Endothelial cell of umbilical vein (primary cell): ENCODE measurements at regions not wholly inside any gene's neighbourhood (a gene's known extent, or its start where the extent isn't known, plus 50 kb on each side); places are given as distances from the start of the nearest gene placed in this dataset.

Experiments
- BruUV-seq: library from RNA; stranded (reverse); fragments of 400-500 nt; replicated peaks from 2 replicates; lab custom pipeline; 2021; lab: Mats Ljungman, UMichigan
- CTCF ChIA-PET: fragments of 300-600, 350-600 bp; sonication (Branson Sonifier 250); formaldehyde crosslinking; loops from one replicate; lab custom pipeline; 2021; ENCODE audit warnings: antibody characterized with exemption, inconsistent platforms; lab: Charles Lee
- POLR2A ChIA-PET: fragments of 300-600, 350-600 bp; sonication (Branson Sonifier 250); formaldehyde crosslinking; loops from one replicate; lab custom pipeline; 2021; ENCODE audit warnings: antibody characterized with exemption, inconsistent platforms; lab: Charles Lee
- DNase-seq: peaks from one replicate; pipeline ENCODE4 v3.0.0-alpha.2; 2011; ENCODE audit warnings: low read depth, low spot score
- FAIRE-seq: peaks from 2 replicates; lab custom pipeline; 2011; peaks lifted over from hg19 to GRCh38; lab: Jason Lieb, UNC
- H2AFZ ChIP-seq: 2 replicates; pipeline ENCODE4 v1.6.0; 2012; ENCODE audit warnings: low read depth, low read length, control low read depth, inconsistent platforms
- H3K27ac ChIP-seq: 2 replicates; pipeline ENCODE4 v1.5.1; 2011; ENCODE audit warnings: low read depth, mild to moderate bottlenecking, control low read depth, low read length, moderate library complexity; ENCODE audit not compliant: insufficient read depth
- H3K27me3 ChIP-seq, 2 experiments: 2 replicates each; pipeline versions ENCODE4 v1.6.0 to v1.6.1; 2011; ENCODE audit warnings: low read length in 2 of 2, mixed read lengths in 1 of 2; ENCODE audit not compliant: control insufficient read depth in 2 of 2, insufficient read depth in 2 of 2
- H3K36me3 ChIP-seq, 2 experiments: 2 replicates in 1 of 2; 3 replicates in 1 of 2; pipeline ENCODE4 v1.5.1; 2011; ENCODE audit warnings: low read length in 2 of 2, mild to moderate bottlenecking in 1 of 2, moderate library complexity in 1 of 2; ENCODE audit not compliant: control insufficient read depth in 2 of 2, insufficient read depth in 2 of 2; ENCODE audit errors: extremely low read depth in 1 of 2
- H3K4me1 ChIP-seq: 3 replicates; pipeline ENCODE4 v1.5.1; 2011; ENCODE audit warnings: mild to moderate bottlenecking, low read length; ENCODE audit not compliant: control insufficient read depth, insufficient read depth; ENCODE audit errors: extremely low read depth
- H3K4me2 ChIP-seq: 2 replicates; pipeline ENCODE4 v1.6.1; 2011; ENCODE audit warnings: low read length, control low read depth, mixed read lengths; ENCODE audit not compliant: insufficient read depth
- H3K4me3 ChIP-seq, 3 experiments: fragments of 200-600 bp in 1 of 3; sonication (generic), shearing (Covaris generic) in 1 of 3; replicated peaks in 1 of 3; 2 replicates each; pipeline ENCODE4 v1.5.1; 2011 to 2016; ENCODE audit warnings: control low read depth in 3 of 3, low read length in 3 of 3, mild to moderate bottlenecking in 2 of 3, inconsistent platforms in 1 of 3, low read depth in 1 of 3, moderate library complexity in 1 of 3; ENCODE audit not compliant: insufficient read depth in 1 of 3
- H3K79me2 ChIP-seq: 2 replicates; pipeline ENCODE4 v1.6.0; 2012; ENCODE audit warnings: low read length, inconsistent platforms; ENCODE audit not compliant: control insufficient read depth, insufficient read depth
- H3K9ac ChIP-seq: replicated peaks from 2 replicates; pipeline ENCODE3; 2011; ENCODE audit warnings: low read length, control low read depth; ENCODE audit not compliant: insufficient read depth; ENCODE audit errors: extremely low read depth
- H3K9me1 ChIP-seq: replicated peaks from 3 replicates; pipeline ENCODE4 v1.6.0; 2011; ENCODE audit warnings: mild to moderate bottlenecking, low read length; ENCODE audit not compliant: control insufficient read depth, insufficient read depth; ENCODE audit errors: extremely low read depth
- H3K9me3 ChIP-seq: replicated peaks from 2 replicates; pipeline ENCODE4 v1.5.1; 2012; ENCODE audit warnings: low read length, inconsistent platforms; ENCODE audit not compliant: control insufficient read depth, insufficient read depth
- H4K20me1 ChIP-seq: replicated peaks from 2 replicates; pipeline ENCODE3; 2011; ENCODE audit warnings: mild to moderate bottlenecking, low read length; ENCODE audit not compliant: control insufficient read depth, insufficient read depth; ENCODE audit errors: extremely low read depth
- EZH2 ChIP-seq: IDR thresholded peaks from 2 replicates; pipeline ENCODE4 v1.6.1; 2012; ENCODE audit warnings: borderline replicate concordance, low read depth, mild to moderate bottlenecking, moderate library complexity, low read length, inconsistent platforms; ENCODE audit not compliant: severe bottlenecking
- FOS ChIP-seq: IDR thresholded peaks from 2 replicates; pipeline ENCODE4 v1.6.1; 2011; ENCODE audit warnings: mild to moderate bottlenecking, low read length, moderate library complexity, borderline replicate concordance; ENCODE audit not compliant: insufficient read depth
- GATA2 ChIP-seq: IDR thresholded peaks from 2 replicates; pipeline ENCODE4 v1.7.0; 2011; ENCODE audit warnings: low read depth, mild to moderate bottlenecking, moderate library complexity, mixed read lengths, low read length; ENCODE audit not compliant: insufficient read length, insufficient read depth
- JUN ChIP-seq: IDR thresholded peaks from 2 replicates; pipeline ENCODE4 v1.6.1; 2011; ENCODE audit warnings: borderline replicate concordance, low read depth; ENCODE audit not compliant: insufficient read length, insufficient read depth
- MYC ChIP-seq: IDR thresholded peaks from one replicate; pipeline ENCODE4 v1.6.1; 2011; ENCODE audit warnings: mild to moderate bottlenecking, low read depth, low read length
- POLR2A ChIP-seq: IDR thresholded peaks from 2 replicates; pipeline ENCODE4 v1.6.1; 2012; ENCODE audit warnings: low read depth, mild to moderate bottlenecking, control low read depth, low read length
- POLR2AphosphoS5 ChIP-seq: IDR thresholded peaks from 2 replicates; pipeline ENCODE4 v1.6.1; 2012; ENCODE audit warnings: low read depth, mild to moderate bottlenecking, control low read depth, low read length, moderate library complexity; ENCODE audit not compliant: insufficient read depth
- dilution Hi-C: fragments of 300-500 bp; cut with MboI; formaldehyde crosslinking; loops from one replicate; pipeline ENCODE4 v1.15.0; 2019; ENCODE audit warnings: low sequenced_read_pairs; ENCODE audit not compliant: extremely low pct_ligation_motif_present
- intact Hi-C: fragments of 100-400 bp; cut with micrococcal nuclease; formaldehyde crosslinking; loops from one replicate; pipeline ENCODE4 v1.10.0; 2022
- TF ChIP-seq, protein P1 (sequence below): IDR thresholded peaks from 2 replicates; pipeline ENCODE4 v1.6.1; 2011; ENCODE audit not compliant: insufficient read depth, insufficient read length
- TF ChIP-seq, protein P2 (sequence below), 2 donors: IDR thresholded peaks; 1 replicate in 1 of 2; 2 replicates in 1 of 2; pipeline ENCODE4 v1.5.1; 2011; ENCODE audit warnings: low read length in 2 of 2, mild to moderate bottlenecking in 2 of 2, moderate library complexity in 2 of 2, control low read depth in 1 of 2, inconsistent platforms in 1 of 2, low read depth in 1 of 2; ENCODE audit not compliant: insufficient read depth in 1 of 2; ENCODE audit errors: extremely low read depth in 1 of 2

DNA sequence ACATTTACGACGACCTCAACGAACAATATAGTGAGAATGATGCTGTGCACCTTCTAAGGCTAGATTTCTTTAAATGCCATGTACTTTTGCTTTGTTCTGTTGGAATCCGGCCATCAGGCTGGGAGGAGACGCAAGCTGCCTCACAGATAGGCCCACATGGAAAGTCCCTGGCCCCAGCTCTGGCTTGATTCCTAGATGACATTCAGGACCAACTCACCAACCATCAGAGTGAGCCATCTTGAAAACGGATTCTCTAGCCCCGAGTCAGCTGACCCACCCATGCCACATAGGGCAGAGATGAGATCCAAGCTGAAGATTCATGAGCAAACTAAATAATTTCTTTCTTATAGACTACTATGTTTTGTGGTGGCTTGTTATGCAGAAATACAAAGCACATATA, 164.4 kb downstream of the ZNF281 start:
- H3K27me3 ChIP-seq = peaks cover 3 to 6% of the 10 kb centered on the region in 2 experiments
- DNase-seq (no peak), FAIRE-seq (no peak)
- BruUV-seq = no TSS peak
- ChIA-PET CTCF (interaction anchor here (0.8 to 1.5 kb wide), 3 partner anchors 9 to 21 kb away, joined by 3 read pairs; no protein-coding TSS in a partner anchor), POLR2A (no interaction called here)
- no peak overlapping the region for H3K4me3 ChIP-seq
- no peak overlapping the region for H3K4me2 ChIP-seq
- intact Hi-C loops (loop anchor here (10.0 kb wide), 1 partner anchor 201 kb away; no protein-coding TSS in a partner anchor), dilution Hi-C loops (no loop called here)
- H3K79me2 ChIP-seq = no peaks in the 10 kb centered on the region
- H3K27ac ChIP-seq = no peak overlapping the region
- H3K4me1 ChIP-seq = peaks cover 19% of the 10 kb centered on the region
- H2AFZ ChIP-seq = no peak overlapping the region
- no peaks in the 10 kb centered on the region for H4K20me1 ChIP-seq
- H3K9me3 ChIP-seq = no peaks in the 10 kb centered on the region
- no peak overlapping the region for H3K9ac ChIP-seq
- no peaks in the 10 kb centered on the region for H3K36me3 ChIP-seq
- H3K9me1 ChIP-seq = no peaks in the 10 kb centered on the region
- TF ChIP-seq, protein P1, sequence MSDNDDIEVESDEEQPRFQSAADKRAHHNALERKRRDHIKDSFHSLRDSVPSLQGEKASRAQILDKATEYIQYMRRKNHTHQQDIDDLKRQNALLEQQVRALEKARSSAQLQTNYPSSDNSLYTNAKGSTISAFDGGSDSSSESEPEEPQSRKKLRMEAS = no peak
- TF ChIP-seq FOS (no peak), POLR2AphosphoS5 (no peak), EZH2 (no peak), JUN (no peak), GATA2 (no peak), MYC (no peak), POLR2A (no peak)
- TF ChIP-seq, protein P2, sequence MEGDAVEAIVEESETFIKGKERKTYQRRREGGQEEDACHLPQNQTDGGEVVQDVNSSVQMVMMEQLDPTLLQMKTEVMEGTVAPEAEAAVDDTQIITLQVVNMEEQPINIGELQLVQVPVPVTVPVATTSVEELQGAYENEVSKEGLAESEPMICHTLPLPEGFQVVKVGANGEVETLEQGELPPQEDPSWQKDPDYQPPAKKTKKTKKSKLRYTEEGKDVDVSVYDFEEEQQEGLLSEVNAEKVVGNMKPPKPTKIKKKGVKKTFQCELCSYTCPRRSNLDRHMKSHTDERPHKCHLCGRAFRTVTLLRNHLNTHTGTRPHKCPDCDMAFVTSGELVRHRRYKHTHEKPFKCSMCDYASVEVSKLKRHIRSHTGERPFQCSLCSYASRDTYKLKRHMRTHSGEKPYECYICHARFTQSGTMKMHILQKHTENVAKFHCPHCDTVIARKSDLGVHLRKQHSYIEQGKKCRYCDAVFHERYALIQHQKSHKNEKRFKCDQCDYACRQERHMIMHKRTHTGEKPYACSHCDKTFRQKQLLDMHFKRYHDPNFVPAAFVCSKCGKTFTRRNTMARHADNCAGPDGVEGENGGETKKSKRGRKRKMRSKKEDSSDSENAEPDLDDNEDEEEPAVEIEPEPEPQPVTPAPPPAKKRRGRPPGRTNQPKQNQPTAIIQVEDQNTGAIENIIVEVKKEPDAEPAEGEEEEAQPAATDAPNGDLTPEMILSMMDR (IDR thresholded peaks at IDR 0.05; ENCODE audit: extremely low read depth in 1 of 2, insufficient read depth in 1 of 2, low read depth in 1 of 2, low read length in 2 of 2) = no peak
